ENCODE measurements at regions not wholly inside any gene's neighbourhood (a gene's known extent, or its start where the extent isn't known, plus 50 kb on each side); places are given as distances from the start of the nearest gene placed in this dataset.
A peak's percentile ranks its signal among the peaks of the same experiment; 100 is the strongest.
"Not testable (repeated sequence)": the region's sequence is repeated elsewhere in the genome, so short reads cannot be mapped to it uniquely, and the experiment has no call there.

DNA sequence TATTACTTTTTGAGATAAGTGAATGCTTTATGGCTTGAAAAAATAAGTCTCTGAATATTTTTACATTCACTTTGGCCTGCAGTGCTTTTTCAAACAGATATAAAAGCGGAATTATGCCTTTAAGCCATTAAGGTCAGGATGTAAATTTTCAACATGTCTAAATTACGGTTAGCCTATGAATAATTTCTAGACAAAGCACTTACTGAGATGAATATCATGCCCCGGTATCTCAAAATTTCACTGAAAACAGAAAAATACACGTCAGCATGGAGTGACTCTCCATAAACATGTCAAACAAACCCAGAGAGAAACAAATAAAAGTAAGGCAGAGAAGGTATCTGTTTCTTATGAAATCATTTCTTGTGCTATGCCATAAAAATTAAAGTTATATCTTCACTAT, 853.9 kb downstream of the KCNT2 start:
- no peak for DNase-seq

DNA sequence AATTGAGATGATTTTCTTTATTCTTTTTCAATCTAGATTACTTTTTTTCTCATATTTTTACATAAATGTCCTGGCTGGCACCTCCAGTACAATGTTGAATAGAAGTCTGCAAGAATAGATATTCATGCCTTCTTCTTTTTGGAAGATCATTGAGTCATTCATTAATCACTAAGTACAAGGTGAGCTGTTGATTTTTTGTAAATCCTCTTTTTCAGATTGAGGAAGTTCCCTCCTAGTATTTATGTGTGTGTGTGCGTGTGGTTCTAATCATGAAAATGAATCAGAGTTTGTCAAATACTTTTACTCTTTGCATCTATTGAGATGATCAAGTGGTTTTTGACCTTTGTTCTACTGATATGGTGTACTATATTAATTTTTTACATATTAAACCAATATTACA, 859.3 kb downstream of the KCNT2 start:
- no peak for DNase-seq

GRCh38 chr1:195745189-195746010, 862.8 kb downstream of the KCNT2 start:
- DNase-seq, result no peak

DNA sequence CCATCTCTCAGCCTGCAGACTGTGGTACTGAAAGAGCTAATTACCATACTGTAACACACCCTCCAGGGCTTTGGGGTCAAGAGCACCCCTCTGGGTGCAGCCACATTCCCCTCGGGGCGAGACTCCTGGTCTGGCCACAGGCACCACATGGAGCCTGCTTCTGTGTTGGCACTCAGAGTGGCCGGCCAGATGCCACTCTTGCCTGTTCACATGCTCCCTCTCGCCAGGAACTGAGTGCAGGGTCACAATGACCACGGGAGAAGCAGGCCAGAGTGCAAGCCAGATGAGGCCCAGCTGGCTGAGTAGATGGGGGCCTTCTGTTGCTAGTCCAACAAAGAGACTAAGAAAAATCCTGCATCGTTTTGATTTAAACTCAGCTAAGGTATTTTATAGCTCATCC, 864.0 kb downstream of the KCNT2 start:
- no peak for DNase-seq

DNA sequence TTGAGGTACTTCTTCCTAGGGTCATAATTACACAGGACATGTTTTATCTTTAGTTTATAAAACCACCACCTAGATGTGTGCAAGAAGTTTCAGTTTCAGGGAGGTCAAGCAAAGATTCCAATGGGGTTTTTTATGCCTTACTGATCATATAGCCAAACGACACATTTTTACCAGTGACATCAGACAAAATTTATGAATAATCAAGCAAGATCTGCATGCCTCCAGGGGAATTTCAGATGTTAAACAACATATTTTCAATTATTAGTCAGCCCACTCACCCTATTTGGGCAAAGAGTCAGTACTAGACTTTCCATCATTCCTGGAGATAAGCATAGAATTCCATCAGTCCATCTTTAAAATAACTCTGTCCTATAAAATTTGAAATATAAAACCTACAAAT, 867.4 kb downstream of the KCNT2 start:
- DNase-seq, result no peak

DNA sequence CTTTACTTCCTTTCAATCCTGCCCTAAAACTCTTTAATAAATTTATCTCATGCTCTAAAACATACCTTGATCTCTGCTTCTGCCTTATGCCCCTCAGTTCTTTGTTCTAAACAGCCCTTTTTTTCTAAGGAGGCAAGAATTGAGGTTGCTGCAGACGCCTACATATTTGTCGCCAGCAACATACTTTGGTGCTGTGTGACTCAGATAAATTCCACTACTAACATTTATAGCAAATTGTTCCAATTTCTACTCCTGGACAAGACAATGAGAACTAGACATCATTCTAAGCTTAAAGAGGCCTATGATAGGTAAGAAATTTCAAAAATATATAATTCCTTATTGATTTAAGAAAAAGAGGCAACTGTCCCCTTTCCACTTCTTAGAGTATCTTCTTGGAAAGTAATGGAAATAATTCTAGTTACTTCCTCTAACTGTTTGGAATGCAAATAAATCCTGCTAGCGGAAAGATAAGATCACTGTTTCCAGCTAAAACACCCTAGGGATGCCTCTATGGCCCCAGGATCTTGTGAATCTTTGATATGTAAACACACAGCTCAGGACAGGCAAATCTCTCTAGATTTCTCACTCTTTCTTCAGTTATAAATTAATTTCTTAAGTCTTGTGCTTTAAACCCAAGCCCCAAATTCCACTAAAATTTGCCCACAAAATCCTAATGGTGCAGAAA, 869.1 kb downstream of the KCNT2 start:
- no peak for DNase-seq

- DNase-seq, result no peak
These were observed 873.1 kb downstream of the KCNT2 start for GRCh38 chr1:195735140-195735539.

DNA sequence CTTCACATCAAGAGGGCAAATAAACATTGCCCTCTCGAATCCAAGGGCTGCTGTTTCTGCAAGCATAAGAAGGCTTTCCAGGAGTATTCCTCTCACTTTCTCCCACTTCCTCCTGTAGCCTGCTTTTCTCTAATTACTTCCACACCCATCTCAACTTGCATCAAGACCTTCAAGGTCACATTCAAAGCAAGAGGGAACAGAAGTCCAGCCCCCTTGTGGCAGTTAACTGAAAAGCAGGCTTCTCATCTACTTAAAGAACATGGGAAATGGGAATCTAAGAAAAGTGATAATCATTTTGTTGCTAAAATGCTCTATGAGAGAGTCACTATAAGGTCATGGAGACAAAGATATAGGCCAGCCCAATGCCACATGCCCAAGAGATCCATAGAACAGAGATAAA, 874.4 kb downstream of the KCNT2 start:
- DNase-seq, result no peak

- no peak for DNase-seq
These were observed 874.8 kb downstream of the KCNT2 start for GRCh38 chr1:195733408-195733807.

- no peak for DNase-seq
These were observed 876.9 kb downstream of the KCNT2 start for GRCh38 chr1:195731385-195731784.

DNA sequence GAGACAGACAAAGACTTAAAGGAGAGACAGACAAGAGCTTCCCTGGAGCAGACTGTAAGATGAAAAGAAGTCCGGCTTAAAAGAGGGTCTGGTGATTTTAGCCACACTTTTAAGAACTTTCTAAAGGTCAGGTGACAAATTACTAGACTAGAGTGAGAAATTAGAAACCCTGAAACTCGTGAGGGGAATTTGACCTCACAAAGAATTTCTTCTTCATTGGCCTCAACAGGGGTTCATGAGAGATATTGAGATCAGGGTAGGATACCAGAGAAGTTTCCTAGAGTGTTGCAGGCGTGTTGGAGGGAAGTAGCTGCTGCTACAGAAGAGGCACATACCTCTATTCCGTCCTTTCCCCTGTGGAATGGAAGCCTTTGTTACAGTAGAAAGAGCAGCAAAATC, 884.4 kb downstream of the KCNT2 start:
- no peak for DNase-seq

- not testable (repeated sequence) for DNase-seq
These were observed 885.1 kb downstream of the KCNT2 start for GRCh38 chr1:195722852-195723795.

DNA sequence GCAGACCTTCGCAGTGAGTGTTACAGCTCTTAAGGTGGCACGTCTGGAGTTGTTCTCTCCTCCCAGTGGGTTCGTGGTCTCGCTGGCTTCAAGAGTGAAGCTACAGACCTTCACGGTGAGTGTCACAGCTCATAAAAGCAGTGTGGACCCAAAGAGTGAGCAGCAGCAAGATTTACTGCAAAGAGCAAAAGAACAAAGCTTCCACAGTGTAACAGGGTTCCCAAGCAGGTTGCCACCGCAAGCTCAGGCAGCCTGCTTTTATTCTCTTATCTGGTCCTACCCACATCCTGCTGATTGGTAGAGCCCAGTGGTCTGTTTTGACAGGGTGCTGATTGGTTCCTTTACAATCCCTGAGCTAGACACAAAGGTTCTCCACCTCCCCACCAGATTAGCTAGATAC, 886.1 kb downstream of the KCNT2 start:
- DNase-seq, result not testable (repeated sequence)

- no peak for DNase-seq
These were observed 886.8 kb downstream of the KCNT2 start for GRCh38 chr1:195721210-195721971.

- DNase-seq, result peak; percentile 12 to 29
These were observed 890.6 kb downstream of the KCNT2 start for GRCh38 chr1:195717651-195718050.

- no peak for DNase-seq
These were observed 892.6 kb downstream of the KCNT2 start for GRCh38 chr1:195715652-195716051.

GRCh38 chr1:195714248-195714647, 894.0 kb downstream of the KCNT2 start:
- no peak for DNase-seq

- peak in 1 of 2 donors; percentile 6 for DNase-seq
These were observed 898.4 kb downstream of the KCNT2 start for GRCh38 chr1:195709821-195710220.

DNA sequence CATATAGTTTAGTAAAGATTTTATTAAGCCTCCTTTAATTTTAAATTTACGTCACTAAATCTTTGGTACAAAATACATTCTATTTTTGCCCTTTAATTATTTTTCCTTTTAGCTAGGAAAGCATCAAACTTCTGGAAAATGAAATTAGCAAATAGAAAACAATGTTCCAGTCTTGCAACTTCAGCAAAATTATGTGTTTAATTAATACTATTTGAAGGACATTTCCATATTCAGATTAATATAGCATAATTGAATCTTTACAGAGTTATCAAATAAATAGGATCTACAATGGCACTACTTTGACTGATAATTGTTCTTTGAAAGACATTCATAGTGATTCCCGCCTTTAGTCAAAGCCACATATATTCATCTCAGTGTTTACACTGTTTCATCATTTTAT, 904.2 kb downstream of the KCNT2 start:
- no peak for DNase-seq

DNA sequence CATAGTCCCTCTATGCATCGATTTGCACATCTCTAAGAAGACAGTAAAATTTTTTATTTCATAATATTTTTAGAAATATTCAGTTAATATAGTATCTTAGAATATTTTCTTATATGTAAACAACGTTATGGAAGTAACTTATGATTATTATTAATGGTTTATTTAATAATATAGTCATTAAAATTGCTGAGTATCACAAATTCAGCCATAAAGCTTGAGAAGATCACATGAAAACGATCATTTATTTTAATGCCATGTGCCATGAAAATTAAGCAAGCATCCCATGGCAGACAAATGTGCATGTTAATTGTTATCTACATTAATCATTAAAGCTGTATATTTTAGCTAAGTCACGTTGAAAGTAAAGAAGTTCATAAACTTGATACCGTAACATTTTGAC, 907.1 kb downstream of the KCNT2 start:
- no peak for DNase-seq

DNA sequence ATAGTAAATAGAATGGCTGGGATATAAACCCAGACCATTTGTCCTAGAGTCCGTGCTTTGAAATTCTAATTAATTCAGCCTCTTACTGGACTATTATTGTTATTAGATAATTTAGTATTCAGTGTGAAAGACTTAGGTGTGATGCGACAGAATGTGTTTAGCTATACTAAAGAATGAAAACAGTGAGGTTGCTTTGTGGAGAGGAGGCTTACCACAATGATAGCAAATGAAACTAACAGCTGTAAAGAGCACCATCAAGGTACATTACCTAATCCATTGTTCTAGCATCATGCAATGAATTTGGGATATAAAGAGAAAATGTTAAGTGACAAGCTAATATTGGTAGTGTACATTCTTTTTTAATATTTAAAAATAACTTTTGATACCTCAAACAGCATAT, 911.1 kb downstream of the KCNT2 start:
- DNase-seq, result no peak

- no peak for DNase-seq
These were observed 921.5 kb downstream of the KCNT2 start for GRCh38 chr1:195686764-195687163.
